ENCODE measurements at regions not wholly inside any gene's neighbourhood (a gene's known extent, or its start where the extent isn't known, plus 50 kb on each side); places are given as distances from the start of the nearest gene placed in this dataset.
"Not testable (repeated sequence)": the region's sequence is repeated elsewhere in the genome, so short reads cannot be mapped to it uniquely, and the experiment has no call there.

DNA sequence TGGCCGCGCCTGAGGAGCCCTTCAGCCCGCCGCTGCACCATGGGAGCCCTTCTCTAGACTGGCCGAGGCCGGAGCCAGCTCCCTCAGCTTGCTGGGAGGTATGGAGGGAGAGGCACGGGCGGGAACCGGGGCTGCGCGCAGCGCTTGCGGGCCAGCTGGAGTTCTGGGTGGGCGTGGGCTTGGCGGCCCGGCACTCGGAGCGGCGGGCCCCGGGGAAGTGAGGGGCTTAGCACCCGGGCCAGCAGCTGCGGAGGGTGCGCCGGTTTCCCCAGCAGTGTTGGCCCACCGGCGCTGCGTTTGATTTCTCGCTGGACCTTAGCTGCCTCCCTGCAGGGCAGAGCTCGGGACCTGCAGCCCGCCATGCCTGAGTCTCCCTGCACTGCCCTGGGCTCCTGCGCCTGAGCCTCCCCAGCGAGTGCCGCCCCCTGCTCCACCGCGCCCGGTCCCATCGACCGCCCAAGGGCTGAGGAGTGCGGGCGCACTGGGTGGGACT, 1890.0 kb upstream of the PCDH20 start:
- Mint-ChIP-seq H3K9me3 (peaks cover 0 to 11% (median 2%) of the 10 kb centered on the region in 7 donors), H3K27ac (no peak overlapping the region), H3K4me3 (no peak overlapping the region), H3K36me3 (no peaks in the 10 kb centered on the region), H3K4me1 (no peaks in the 10 kb centered on the region), H3K27me3 (no peaks in the 10 kb centered on the region)
- no peak for ATAC-seq (ENCODE audit: low read depth in 2 of 2)
- no peak for DNase-seq

DNA sequence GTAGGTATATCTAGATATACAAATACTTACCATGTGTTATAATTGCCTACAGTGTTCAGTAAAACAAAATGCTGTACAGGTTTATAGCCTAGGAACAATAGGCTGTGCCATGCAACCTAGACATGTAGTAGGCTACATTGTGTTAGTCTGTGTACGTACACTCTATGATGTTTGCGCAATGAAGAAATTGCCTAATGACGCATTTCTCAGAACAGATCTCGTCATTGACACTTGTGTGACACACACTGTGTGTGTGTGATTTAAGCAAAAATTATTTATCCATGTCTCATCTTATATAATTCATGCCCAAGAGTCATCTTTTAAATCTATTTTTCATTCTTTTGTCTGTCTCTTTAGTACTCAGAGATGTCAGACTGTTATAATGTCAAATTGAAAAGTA, 1888.8 kb upstream of the PCDH20 start:
- no peak for DNase-seq
- no peak overlapping the region for H3K27ac Mint-ChIP-seq
- H3K4me3 Mint-ChIP-seq: no peak overlapping the region
- H3K4me1 Mint-ChIP-seq: no peaks in the 10 kb centered on the region
- H3K9me3 Mint-ChIP-seq: peaks cover 0 to 11% (median 2%) of the 10 kb centered on the region in 7 donors
- H3K36me3 Mint-ChIP-seq: no peaks in the 10 kb centered on the region
- ATAC-seq (ENCODE audit: low read depth in 2 of 2): no peak
- H3K27me3 Mint-ChIP-seq: no peaks in the 10 kb centered on the region

DNA sequence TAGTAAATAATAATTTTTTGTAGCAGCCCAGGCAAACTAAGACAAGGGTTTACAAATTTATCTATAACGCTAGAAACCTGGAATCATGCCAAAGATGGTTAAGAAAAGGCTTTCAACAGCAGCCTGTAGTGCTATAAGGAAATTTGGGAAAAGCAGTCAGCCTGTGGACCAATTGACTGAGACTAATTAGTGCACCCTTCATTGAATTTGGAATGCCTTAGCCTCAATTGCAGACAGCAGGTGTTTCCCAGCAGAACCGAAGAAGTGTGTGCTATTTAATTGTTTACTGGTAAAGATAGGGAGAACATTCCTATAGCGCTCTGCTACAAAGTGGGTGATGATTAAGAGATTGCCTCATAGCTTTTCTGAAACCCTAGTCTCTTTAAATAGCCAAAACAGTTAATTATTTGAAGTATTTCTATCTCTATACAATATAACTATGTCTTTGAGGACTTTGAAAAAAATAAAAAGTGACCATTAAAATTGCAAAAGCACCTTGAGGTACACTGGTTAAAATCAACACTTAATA, 1884.3 kb upstream of the PCDH20 start:
- Mint-ChIP-seq H3K4me1 (no peaks in the 10 kb centered on the region), H3K27me3 (no peaks in the 10 kb centered on the region), H3K9me3 (peaks cover 0 to 6% (median 0%) of the 10 kb centered on the region in 7 donors), H3K27ac (no peak overlapping the region), H3K36me3 (no peaks in the 10 kb centered on the region), H3K4me3 (peak overlapping the region in 1 of 8 donors; percentile 13)
- DNase-seq: no peak
- ATAC-seq (ENCODE audit: low read depth in 2 of 2): no peak

DNA sequence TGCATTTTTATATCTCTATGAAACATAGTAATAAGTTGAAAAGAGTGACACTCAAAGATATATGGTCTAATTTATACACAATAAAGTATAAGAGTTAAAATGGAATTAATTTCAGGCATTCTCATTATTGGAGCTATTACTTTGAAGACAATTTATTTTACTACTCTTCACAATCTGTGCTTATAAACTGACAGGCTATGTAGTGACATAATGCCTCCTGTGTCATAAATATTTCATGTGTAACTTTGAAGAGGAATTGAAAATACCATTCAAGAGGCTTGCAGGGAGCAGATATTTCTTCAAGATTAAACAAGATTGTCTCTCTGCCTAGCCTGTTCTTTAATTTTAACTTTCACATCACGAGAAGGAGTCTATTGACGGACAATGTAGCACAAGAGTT, 1881.5 kb upstream of the PCDH20 start:
- DNase-seq (no peak), ATAC-seq (ENCODE audit: low read depth in 2 of 2) (no peak)
- Mint-ChIP-seq H3K4me3 (no peak overlapping the region), H3K9me3 (peaks cover 0 to 2% (median 0%) of the 10 kb centered on the region in 7 donors), H3K36me3 (no peaks in the 10 kb centered on the region), H3K27me3 (no peaks in the 10 kb centered on the region), H3K27ac (no peak overlapping the region), H3K4me1 (no peaks in the 10 kb centered on the region)

DNA sequence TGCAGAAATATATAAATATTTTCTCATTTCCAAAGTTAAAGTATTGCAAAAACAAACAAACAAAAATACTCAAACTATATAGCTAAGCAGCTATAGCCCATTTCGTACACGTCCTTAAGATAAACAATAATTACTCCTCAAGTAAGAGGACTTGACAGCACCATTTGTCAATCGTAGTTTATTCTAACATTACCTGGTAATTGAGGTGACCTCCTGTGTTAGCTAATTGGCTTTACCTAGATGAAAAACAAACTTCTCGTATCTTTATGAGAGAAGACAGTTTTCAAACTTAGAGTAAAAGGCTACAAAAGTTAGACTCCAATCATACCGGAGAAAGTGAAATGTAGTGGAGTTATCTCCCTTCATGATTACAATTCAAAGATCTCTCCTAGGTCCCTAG, 1876.1 kb upstream of the PCDH20 start:
- Mint-ChIP-seq H3K4me3 (no peak overlapping the region), H3K9me3 (peaks cover 0 to 9% (median 0%) of the 10 kb centered on the region in 7 donors), H3K4me1 (no peaks in the 10 kb centered on the region), H3K27ac (no peak overlapping the region), H3K36me3 (no peaks in the 10 kb centered on the region), H3K27me3 (no peaks in the 10 kb centered on the region)
- ATAC-seq (ENCODE audit: low read depth in 2 of 2) (no peak), DNase-seq (no peak)

DNA sequence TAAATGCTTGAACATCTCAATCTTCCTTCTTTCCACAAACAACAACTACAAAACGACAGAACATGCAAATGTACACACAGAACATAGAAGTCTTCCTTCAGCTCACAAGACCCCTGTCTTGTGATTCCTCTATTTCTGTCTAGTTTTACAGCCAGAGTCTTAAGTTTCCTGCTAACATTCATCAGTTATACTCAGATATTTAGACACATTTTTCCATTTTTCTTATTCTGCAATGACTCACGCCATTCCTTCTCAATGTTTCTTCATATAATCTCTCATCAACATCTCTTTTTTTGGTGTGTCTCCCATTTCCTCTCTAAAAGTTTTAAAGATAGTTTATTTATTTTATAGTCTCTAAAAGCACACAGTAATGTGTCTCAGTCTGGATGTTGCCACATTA, 1872.9 kb upstream of the PCDH20 start:
- DNase-seq (no peak), ATAC-seq (ENCODE audit: low read depth in 2 of 2) (no peak)
- Mint-ChIP-seq H3K4me3 (no peak overlapping the region), H3K27ac (no peak overlapping the region), H3K9me3 (peaks cover under 1 to 15% (median 9%) of the 10 kb centered on the region in 7 donors), H3K4me1 (no peaks in the 10 kb centered on the region), H3K36me3 (no peaks in the 10 kb centered on the region), H3K27me3 (no peaks in the 10 kb centered on the region)

DNA sequence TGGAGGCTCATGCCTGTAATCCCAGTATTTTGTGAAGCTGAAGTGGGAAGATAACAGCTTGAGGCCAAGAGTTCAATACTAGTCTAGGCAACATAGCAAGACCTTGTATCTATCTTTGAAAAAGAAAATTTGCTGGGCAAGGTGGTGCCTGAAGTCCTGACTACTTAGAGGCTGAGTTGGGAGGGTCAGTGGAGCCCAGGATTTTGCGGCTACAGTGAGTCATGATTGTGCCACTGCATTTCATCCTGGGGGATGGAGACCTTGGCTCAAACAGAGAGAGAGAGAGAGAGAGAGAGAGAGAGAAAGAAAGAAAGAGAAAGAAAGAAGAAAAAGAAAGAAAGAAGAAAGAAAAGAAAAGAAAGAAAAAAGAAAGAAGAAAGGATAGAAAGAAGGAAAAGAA, 1872.3 kb upstream of the PCDH20 start:
- Mint-ChIP-seq H3K27me3 (no peaks in the 10 kb centered on the region), H3K27ac (peak overlapping the region in 1 of 6 donors; percentile 12), H3K9me3 (peaks cover 5 to 15% (median 9%) of the 10 kb centered on the region in 7 donors), H3K4me3 (no peak overlapping the region), H3K4me1 (no peaks in the 10 kb centered on the region), H3K36me3 (no peaks in the 10 kb centered on the region)
- ATAC-seq (ENCODE audit: low read depth in 2 of 2) (no peak), DNase-seq (no peak)

DNA sequence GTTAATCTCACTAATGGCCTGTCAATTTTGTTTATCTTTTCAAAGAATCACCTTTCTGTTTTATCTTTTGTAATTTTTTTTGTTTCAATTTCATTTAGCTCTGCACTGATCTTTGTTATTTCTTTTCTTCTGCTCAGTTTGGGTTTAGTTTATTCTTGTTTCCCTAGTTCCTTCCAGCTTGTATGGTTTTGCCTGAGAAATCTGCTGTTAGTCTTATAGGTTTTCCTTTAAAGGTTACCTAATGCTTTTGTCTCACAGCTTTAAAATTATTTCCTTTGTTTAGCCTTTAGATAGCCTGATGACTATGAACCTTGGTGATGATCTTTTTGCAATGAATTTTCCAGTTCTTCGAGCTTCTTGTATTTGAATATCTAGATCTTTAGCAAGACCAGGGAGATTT, 1869.8 kb upstream of the PCDH20 start:
- peaks cover 7 to 18% (median 9%) of the 10 kb centered on the region in 7 donors for H3K9me3 Mint-ChIP-seq

DNA sequence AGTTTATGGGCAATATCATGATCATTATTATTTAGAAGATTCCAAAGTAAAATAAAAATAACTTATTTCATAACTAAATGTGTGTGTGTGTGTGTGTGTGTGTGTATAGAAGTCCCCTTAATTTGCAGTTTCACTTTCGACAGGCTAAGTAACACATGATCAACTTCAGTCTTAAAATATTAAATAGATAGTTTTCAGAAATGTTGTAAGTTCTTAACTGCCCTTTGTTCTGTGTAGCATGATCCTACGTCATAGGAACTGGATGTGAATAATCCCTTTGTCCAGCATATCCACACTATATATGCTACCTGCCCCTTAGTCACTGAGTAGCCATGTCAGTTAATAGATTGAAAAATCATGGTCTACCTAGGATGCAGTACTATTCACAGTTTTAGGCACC, 1863.5 kb upstream of the PCDH20 start:
- Mint-ChIP-seq H3K4me3 (no peak overlapping the region), H3K4me1 (no peaks in the 10 kb centered on the region), H3K36me3 (no peaks in the 10 kb centered on the region), H3K9me3 (peaks cover 0 to 14% (median 8%) of the 10 kb centered on the region in 7 donors), H3K27ac (no peak overlapping the region), H3K27me3 (no peaks in the 10 kb centered on the region)
- ATAC-seq (ENCODE audit: low read depth in 2 of 2) (no peak), DNase-seq (no peak)

More for the DNA sequence above, 1869.8 kb upstream of the PCDH20 start:
- no peaks in the 10 kb centered on the region for H3K4me1 Mint-ChIP-seq
- ATAC-seq (ENCODE audit: low read depth in 2 of 2) (no peak), DNase-seq (no peak)
- H3K27ac Mint-ChIP-seq: no peak overlapping the region
- no peaks in the 10 kb centered on the region for H3K36me3 Mint-ChIP-seq
- no peak overlapping the region for H3K4me3 Mint-ChIP-seq
- H3K27me3 Mint-ChIP-seq: no peaks in the 10 kb centered on the region

DNA sequence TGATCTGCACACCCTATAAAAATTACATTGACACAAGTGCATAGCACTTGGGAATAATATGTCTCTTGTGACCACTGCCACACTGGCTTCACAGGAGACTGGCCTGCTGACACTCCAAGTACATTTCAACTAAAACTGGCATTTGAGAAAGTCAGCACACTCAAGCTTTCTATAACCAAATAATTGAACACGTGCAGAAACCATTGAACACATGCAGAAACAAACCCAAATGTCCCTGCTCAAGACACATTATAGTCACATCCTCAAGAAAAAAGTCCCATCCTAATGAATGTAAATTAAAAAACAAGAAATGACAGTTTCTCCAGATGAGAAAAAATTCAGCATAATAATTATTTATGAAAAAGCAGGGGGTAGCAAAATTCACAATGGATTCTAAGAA, 1859.1 kb upstream of the PCDH20 start:
- Mint-ChIP-seq H3K36me3 (no peaks in the 10 kb centered on the region), H3K4me3 (no peak overlapping the region), H3K4me1 (no peaks in the 10 kb centered on the region), H3K27ac (no peak overlapping the region), H3K9me3 (peaks cover 1 to 11% (median 6%) of the 10 kb centered on the region in 7 donors), H3K27me3 (no peaks in the 10 kb centered on the region)
- ATAC-seq (ENCODE audit: low read depth in 2 of 2) (no peak), DNase-seq (no peak)

DNA sequence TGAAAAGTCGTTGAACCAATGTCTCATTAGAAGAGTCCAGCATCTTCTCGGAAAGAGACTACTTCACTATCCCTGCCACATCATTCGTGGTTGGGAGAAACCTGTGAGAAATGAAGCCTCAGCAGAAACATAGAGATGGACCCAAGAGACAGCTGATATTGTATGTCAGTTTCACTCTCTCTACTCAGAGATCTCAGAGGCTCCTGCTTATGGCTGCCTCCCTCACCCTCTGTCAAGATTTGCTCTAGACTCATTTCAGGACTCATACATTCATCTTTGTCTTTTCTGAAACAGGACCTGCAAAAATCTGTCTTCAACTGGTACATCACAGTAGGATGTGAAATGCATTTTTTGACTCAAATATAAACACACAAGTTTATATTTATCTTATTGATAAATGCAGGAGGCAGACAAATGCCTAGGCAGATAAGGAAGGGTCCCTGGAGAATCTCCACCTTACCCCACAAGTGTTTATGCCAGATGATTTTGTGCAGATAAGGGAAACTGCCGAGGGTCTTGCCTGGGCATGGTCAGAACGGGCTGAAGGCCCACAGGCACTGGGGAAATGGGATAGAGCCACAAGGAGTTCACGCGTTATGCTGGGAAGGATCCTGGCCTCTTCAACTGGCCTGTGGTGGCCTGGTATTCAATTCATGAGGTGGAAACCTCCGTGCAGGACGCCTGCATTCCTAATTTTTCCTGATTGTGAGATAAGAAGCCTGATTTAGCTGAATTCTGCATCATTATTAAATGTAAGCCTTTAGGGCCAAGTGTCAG, 1834.0 kb upstream of the PCDH20 start:
- peaks cover 0 to 3% (median 2%) of the 10 kb centered on the region in 7 donors for H3K9me3 Mint-ChIP-seq
- no peaks in the 10 kb centered on the region for H3K27me3 Mint-ChIP-seq
- ATAC-seq (ENCODE audit: low read depth in 2 of 2): no peak
- H3K36me3 Mint-ChIP-seq: no peaks in the 10 kb centered on the region
- no peak for DNase-seq
- H3K4me3 Mint-ChIP-seq: no peak overlapping the region
- H3K4me1 Mint-ChIP-seq: no peaks in the 10 kb centered on the region
- no peak overlapping the region for H3K27ac Mint-ChIP-seq

DNA sequence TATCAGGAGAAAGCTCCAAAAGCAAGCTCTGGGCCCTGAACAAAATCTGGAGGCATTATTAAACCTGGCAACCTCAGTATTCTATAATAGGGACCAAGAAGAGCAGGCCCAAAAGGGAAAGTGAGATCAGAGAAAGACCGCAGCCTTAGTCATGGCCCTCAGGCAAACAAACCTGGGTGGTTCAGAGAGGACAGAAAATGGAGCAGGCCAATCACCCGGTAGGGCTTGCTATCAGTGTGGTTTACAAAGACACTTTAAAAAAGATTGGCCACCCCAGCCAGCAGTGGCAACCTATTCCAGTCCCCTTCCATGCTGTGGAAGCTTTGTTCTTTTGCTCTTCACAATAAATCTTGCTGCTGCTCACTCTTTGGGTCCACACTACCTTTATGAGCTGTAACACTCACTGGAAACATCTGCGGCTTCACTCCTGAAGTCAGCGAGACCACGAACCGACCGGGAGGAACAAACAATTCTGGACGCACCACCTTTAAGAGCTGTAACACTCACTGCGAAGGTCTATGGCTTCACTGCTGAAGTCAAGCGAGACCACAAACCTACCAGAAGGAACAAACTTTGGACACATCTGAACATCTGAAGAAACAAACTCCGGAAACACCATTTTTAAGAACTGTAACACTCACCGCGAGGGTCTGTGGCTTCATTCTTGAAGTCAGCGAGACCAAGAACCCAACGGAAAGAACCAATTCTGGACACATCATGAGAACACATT, 1821.2 kb upstream of the PCDH20 start:
- H3K36me3 Mint-ChIP-seq; H3K27ac Mint-ChIP-seq; H3K27me3 Mint-ChIP-seq; H3K4me3 Mint-ChIP-seq; H3K4me1 Mint-ChIP-seq; ATAC-seq (ENCODE audit: low read depth in 2 of 2); DNase-seq: not testable (repeated sequence)
- peaks cover 0 to 18% (median 9%) of the 10 kb centered on the region in 7 donors for H3K9me3 Mint-ChIP-seq

DNA sequence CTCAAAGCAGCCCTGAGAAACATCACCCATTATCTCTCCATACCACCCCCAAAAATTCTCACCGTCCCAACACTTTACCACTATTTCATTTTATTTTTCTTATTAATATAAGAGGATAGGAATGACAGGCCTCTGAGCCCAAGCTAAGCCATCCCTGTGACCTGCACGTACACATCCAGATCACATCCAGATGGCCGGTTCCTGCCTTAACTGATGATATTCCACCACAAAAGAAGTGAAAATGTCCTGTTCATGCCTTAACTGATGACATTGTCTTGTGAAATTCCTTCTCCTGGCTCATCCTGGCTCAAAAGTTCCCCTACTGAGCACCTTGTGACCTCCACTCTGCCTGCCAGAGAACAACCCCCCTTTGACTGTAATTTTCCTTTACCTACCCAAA, 1802.9 kb upstream of the PCDH20 start:
- ATAC-seq (ENCODE audit: low read depth in 2 of 2); H3K4me3 Mint-ChIP-seq; H3K4me1 Mint-ChIP-seq; H3K27ac Mint-ChIP-seq; H3K27me3 Mint-ChIP-seq; DNase-seq; H3K36me3 Mint-ChIP-seq: not testable (repeated sequence)
- H3K9me3 Mint-ChIP-seq: peaks cover 0 to 19% (median 10%) of the 10 kb centered on the region in 7 donors
